ENCODE measurements at regions not wholly inside any gene's neighbourhood (a gene's known extent, or its start where the extent isn't known, plus 50 kb on each side); places are given as distances from the start of the nearest gene placed in this dataset.

GRCh38 chr7:142391191-142391992 lies 133.5 kb upstream of the PRSS58 start:
- no peak for DNase-seq (ENCODE audit: low read depth)
- no peak overlapping the region for H3K4me3 ChIP-seq (ENCODE audit: low read length)
- peak; percentile 57 for TF ChIP-seq CTCF (conservative IDR thresholded peaks at IDR 0.05; ENCODE audit: low read depth, low read length)

GRCh38 chr7:142389544-142389943 lies 131.7 kb upstream of the PRSS58 start:
- TF ChIP-seq CTCF (conservative IDR thresholded peaks at IDR 0.05; ENCODE audit: low read depth, low read length): no peak
- no peak overlapping the region for H3K4me3 ChIP-seq (ENCODE audit: low read length)
- no peak for DNase-seq (ENCODE audit: low read depth)

GRCh38 chr7:142385491-142386340 lies 127.9 kb upstream of the PRSS58 start:
- peak; percentile 84 for TF ChIP-seq CTCF (conservative IDR thresholded peaks at IDR 0.05; ENCODE audit: low read depth, low read length)
- no peak for DNase-seq (ENCODE audit: low read depth)
- H3K4me3 ChIP-seq (ENCODE audit: low read length): no peak overlapping the region

GRCh38 chr7:142384493-142384922 lies 126.7 kb upstream of the PRSS58 start:
- no peak for TF ChIP-seq CTCF (conservative IDR thresholded peaks at IDR 0.05; ENCODE audit: low read depth, low read length)
- H3K4me3 ChIP-seq (ENCODE audit: low read length): no peak overlapping the region
- DNase-seq (ENCODE audit: low read depth): no peak

- no peak for TF ChIP-seq CTCF (conservative IDR thresholded peaks at IDR 0.05; ENCODE audit: low read depth, low read length)
- H3K4me3 ChIP-seq (ENCODE audit: low read length): no peak overlapping the region
- DNase-seq (ENCODE audit: low read depth): no peak
Measured at GRCh38 chr7:142383841-142384492, 126.1 kb upstream of the PRSS58 start.

GRCh38 chr7:142381727-142382390 lies 124.0 kb upstream of the PRSS58 start:
- no peak overlapping the region for H3K4me3 ChIP-seq (ENCODE audit: low read length)
- no peak for DNase-seq (ENCODE audit: low read depth)
- no peak for TF ChIP-seq CTCF (conservative IDR thresholded peaks at IDR 0.05; ENCODE audit: low read depth, low read length)
